HL-60 (cell line): ENCODE measurements at regions not wholly inside any gene's neighbourhood (a gene's known extent, or its start where the extent isn't known, plus 50 kb on each side); places are given as distances from the start of the nearest gene placed in this dataset.

Experiments
- DNase-seq, 2 experiments: peaks; one replicate each; pipeline ENCODE4 v3.0.0-alpha.2; 2010 to 2020; ENCODE audit warnings: low read depth in 1 of 2, low spot score in 1 of 2
- H3K27ac ChIP-seq: fragments of 250-450 bp; sonication (Bioruptor Pico); replicated peaks from 2 replicates; pipeline ENCODE4 v1.5.1; 2020; ENCODE audit warnings: mild to moderate bottlenecking, moderate library complexity
- H3K27me3 ChIP-seq: fragments of 250-450 bp; sonication (Bioruptor Pico); 2 replicates; pipeline ENCODE4 v1.5.1; 2021; ENCODE audit warnings: mild to moderate bottlenecking, moderate library complexity; ENCODE audit not compliant: insufficient read depth, poor library complexity, severe bottlenecking
- H3K4me3 ChIP-seq: replicated peaks from 2 replicates; pipeline ENCODE4 v1.5.1; 2011; ENCODE audit warnings: mild to moderate bottlenecking, control low read depth, low read length; ENCODE audit not compliant: insufficient read depth
- GABPA ChIP-seq: IDR thresholded peaks from 2 replicates; pipeline ENCODE4 v1.6.1; 2012; ENCODE audit warnings: low read depth
- POLR2AphosphoS5 ChIP-seq: IDR thresholded peaks from 2 replicates; pipeline ENCODE4 v1.6.1; 2012; ENCODE audit warnings: low read depth
- SPI1 ChIP-seq: IDR thresholded peaks from 2 replicates; pipeline ENCODE4 v1.6.1; 2012; ENCODE audit warnings: low read depth, mild to moderate bottlenecking, borderline replicate concordance
- TF ChIP-seq, protein P1 (sequence below): IDR thresholded peaks from one replicate; pipeline ENCODE4 v1.5.1; 2011; ENCODE audit warnings: low read length, control low read depth, inconsistent platforms; ENCODE audit not compliant: insufficient read depth
- TF ChIP-seq, protein P2 (sequence below): IDR thresholded peaks from 2 replicates; pipeline ENCODE4 v1.6.1; 2012; ENCODE audit warnings: low read depth; ENCODE audit not compliant: insufficient replicate concordance

- H3K27ac ChIP-seq, result no peak overlapping the region
- TF ChIP-seq SPI1, result no peak
- H3K27me3 ChIP-seq, result no peaks in the 10 kb centered on the region
- DNase-seq, result no peak
- H3K4me3 ChIP-seq, result no peak overlapping the region
Measured at GRCh38 chr11:23653071-23653675, 792.9 kb upstream of the CCDC179 start.

- TF ChIP-seq, protein P1, sequence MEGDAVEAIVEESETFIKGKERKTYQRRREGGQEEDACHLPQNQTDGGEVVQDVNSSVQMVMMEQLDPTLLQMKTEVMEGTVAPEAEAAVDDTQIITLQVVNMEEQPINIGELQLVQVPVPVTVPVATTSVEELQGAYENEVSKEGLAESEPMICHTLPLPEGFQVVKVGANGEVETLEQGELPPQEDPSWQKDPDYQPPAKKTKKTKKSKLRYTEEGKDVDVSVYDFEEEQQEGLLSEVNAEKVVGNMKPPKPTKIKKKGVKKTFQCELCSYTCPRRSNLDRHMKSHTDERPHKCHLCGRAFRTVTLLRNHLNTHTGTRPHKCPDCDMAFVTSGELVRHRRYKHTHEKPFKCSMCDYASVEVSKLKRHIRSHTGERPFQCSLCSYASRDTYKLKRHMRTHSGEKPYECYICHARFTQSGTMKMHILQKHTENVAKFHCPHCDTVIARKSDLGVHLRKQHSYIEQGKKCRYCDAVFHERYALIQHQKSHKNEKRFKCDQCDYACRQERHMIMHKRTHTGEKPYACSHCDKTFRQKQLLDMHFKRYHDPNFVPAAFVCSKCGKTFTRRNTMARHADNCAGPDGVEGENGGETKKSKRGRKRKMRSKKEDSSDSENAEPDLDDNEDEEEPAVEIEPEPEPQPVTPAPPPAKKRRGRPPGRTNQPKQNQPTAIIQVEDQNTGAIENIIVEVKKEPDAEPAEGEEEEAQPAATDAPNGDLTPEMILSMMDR, result no peak
- TF ChIP-seq POLR2AphosphoS5, result no peak
- TF ChIP-seq GABPA, result no peak
- TF ChIP-seq, protein P2, sequence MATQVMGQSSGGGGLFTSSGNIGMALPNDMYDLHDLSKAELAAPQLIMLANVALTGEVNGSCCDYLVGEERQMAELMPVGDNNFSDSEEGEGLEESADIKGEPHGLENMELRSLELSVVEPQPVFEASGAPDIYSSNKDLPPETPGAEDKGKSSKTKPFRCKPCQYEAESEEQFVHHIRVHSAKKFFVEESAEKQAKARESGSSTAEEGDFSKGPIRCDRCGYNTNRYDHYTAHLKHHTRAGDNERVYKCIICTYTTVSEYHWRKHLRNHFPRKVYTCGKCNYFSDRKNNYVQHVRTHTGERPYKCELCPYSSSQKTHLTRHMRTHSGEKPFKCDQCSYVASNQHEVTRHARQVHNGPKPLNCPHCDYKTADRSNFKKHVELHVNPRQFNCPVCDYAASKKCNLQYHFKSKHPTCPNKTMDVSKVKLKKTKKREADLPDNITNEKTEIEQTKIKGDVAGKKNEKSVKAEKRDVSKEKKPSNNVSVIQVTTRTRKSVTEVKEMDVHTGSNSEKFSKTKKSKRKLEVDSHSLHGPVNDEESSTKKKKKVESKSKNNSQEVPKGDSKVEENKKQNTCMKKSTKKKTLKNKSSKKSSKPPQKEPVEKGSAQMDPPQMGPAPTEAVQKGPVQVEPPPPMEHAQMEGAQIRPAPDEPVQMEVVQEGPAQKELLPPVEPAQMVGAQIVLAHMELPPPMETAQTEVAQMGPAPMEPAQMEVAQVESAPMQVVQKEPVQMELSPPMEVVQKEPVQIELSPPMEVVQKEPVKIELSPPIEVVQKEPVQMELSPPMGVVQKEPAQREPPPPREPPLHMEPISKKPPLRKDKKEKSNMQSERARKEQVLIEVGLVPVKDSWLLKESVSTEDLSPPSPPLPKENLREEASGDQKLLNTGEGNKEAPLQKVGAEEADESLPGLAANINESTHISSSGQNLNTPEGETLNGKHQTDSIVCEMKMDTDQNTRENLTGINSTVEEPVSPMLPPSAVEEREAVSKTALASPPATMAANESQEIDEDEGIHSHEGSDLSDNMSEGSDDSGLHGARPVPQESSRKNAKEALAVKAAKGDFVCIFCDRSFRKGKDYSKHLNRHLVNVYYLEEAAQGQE, result no peak
- TF ChIP-seq SPI1, result no peak
- H3K4me3 ChIP-seq, result no peak overlapping the region
- no peaks in the 10 kb centered on the region for H3K27me3 ChIP-seq
- DNase-seq, result no peak
- no peak overlapping the region for H3K27ac ChIP-seq
Measured at GRCh38 chr11:23668324-23668723, 808.0 kb upstream of the CCDC179 start.

GRCh38 chr11:23673366-23673765 lies 813.1 kb upstream of the CCDC179 start:
- TF ChIP-seq, protein P1, result no peak
- Histone ChIP-seq H3K27ac (no peak overlapping the region), H3K27me3 (no peaks in the 10 kb centered on the region), H3K4me3 (no peak overlapping the region)
- no peak for DNase-seq

- TF ChIP-seq GABPA, result no peak
- TF ChIP-seq, protein P2, result no peak
- Histone ChIP-seq H3K27me3 (no peaks in the 10 kb centered on the region), H3K27ac (no peak overlapping the region), H3K4me3 (no peak overlapping the region)
- DNase-seq, result no peak
Measured at GRCh38 chr11:23674866-23675265, 814.6 kb upstream of the CCDC179 start.

GRCh38 chr11:23679041-23679440 lies 817.8 kb upstream of the LUZP2 start:
- TF ChIP-seq SPI1, result no peak
- TF ChIP-seq, protein P2, result no peak
- TF ChIP-seq, protein P1, result no peak
- no peak for TF ChIP-seq GABPA
- TF ChIP-seq POLR2AphosphoS5, result no peak
- DNase-seq, result no peak
- H3K27ac ChIP-seq, result no peak overlapping the region
- H3K27me3 ChIP-seq, result no peaks in the 10 kb centered on the region
- H3K4me3 ChIP-seq, result no peak overlapping the region
